GM12892 (cell line): ENCODE measurements at regions not wholly inside any gene's neighbourhood (a gene's known extent, or its start where the extent isn't known, plus 50 kb on each side); places are given as distances from the start of the nearest gene placed in this dataset.

Source experiments
- DNase-seq: peaks from one replicate; pipeline ENCODE4 v3.0.0; 2011; ENCODE audit not compliant: insufficient read length
- FAIRE-seq: peaks from 2 replicates; lab custom pipeline; 2011; peaks lifted over from hg19 to GRCh38; lab: Jason Lieb, UNC
- POLR2A ChIP-seq: IDR thresholded peaks from 2 replicates; pipeline ENCODE4 v1.6.1; 2011; ENCODE audit warnings: low read depth, low read length, control low read depth
- POLR2AphosphoS5 ChIP-seq: IDR thresholded peaks from 2 replicates; pipeline ENCODE4 v1.6.1; 2011; ENCODE audit warnings: low read depth, low read length, control low read depth
- TAF1 ChIP-seq: IDR thresholded peaks from 2 replicates; pipeline ENCODE4 v1.6.1; 2011; ENCODE audit warnings: low read depth, mild to moderate bottlenecking, control low read depth, low read length, borderline replicate concordance

- DNase-seq (no peak), FAIRE-seq (no peak)
- TF ChIP-seq TAF1 (no peak), POLR2A (no peak), POLR2AphosphoS5 (no peak)
Measured at GRCh38 chr1:79695138-79695537, 688.6 kb upstream of the ADGRL4 start.

- FAIRE-seq (no peak), DNase-seq (no peak)
- TF ChIP-seq POLR2A (no peak), TAF1 (no peak)
Measured at GRCh38 chr1:79694241-79694640, 687.7 kb upstream of the ADGRL4 start.

GRCh38 chr1:79693441-79694114 is 687.0 kb upstream of the ADGRL4 start:
- no peak for DNase-seq
- TF ChIP-seq TAF1 = no peak
- no peak for TF ChIP-seq POLR2AphosphoS5
- no peak for TF ChIP-seq POLR2A

GRCh38 chr1:79692519-79692918 is 686.0 kb upstream of the ADGRL4 start:
- no peak for FAIRE-seq
- no peak for DNase-seq
- TF ChIP-seq POLR2AphosphoS5 = no peak
- TF ChIP-seq TAF1 = no peak
- no peak for TF ChIP-seq POLR2A

More at GRCh38 chr1:79693441-79694114, 687.0 kb upstream of the ADGRL4 start:
- FAIRE-seq = no peak

- no peak for DNase-seq
- TF ChIP-seq POLR2AphosphoS5 (no peak), POLR2A (no peak), TAF1 (no peak)
- no peak for FAIRE-seq
Measured at GRCh38 chr1:79688932-79689331, 682.4 kb upstream of the ADGRL4 start.

- TF ChIP-seq POLR2A (no peak), POLR2AphosphoS5 (no peak), TAF1 (no peak)
- no peak for DNase-seq
- FAIRE-seq = no peak
Measured at GRCh38 chr1:79683420-79683819, 676.9 kb upstream of the ADGRL4 start.

- no peak for FAIRE-seq
- DNase-seq = no peak
- TF ChIP-seq TAF1 = no peak
- no peak for TF ChIP-seq POLR2A
Measured at GRCh38 chr1:79682478-79682877, 675.9 kb upstream of the ADGRL4 start.

- TF ChIP-seq TAF1 (no peak), POLR2A (no peak), POLR2AphosphoS5 (no peak)
- FAIRE-seq (no peak), DNase-seq (no peak)
Measured at GRCh38 chr1:79681382-79681781, 674.9 kb upstream of the ADGRL4 start.

GRCh38 chr1:79679916-79680315 is 673.4 kb upstream of the ADGRL4 start:
- DNase-seq (no peak), FAIRE-seq (no peak)
- TF ChIP-seq TAF1 (no peak), POLR2A (no peak), POLR2AphosphoS5 (no peak)

GRCh38 chr1:79667848-79668696 is 661.5 kb upstream of the ADGRL4 start:
- DNase-seq (no peak), FAIRE-seq (no peak)
- no peak for TF ChIP-seq TAF1
- TF ChIP-seq POLR2A = no peak
- no peak for TF ChIP-seq POLR2AphosphoS5

- FAIRE-seq (no peak), DNase-seq (no peak)
- TF ChIP-seq POLR2AphosphoS5 (no peak), TAF1 (no peak), POLR2A (no peak)
Measured at GRCh38 chr1:79667166-79667565, 660.6 kb upstream of the ADGRL4 start.

GRCh38 chr1:79663916-79664315 is 657.4 kb upstream of the ADGRL4 start:
- DNase-seq (no peak), FAIRE-seq (no peak)
- TF ChIP-seq POLR2AphosphoS5 = no peak
- TF ChIP-seq TAF1 = no peak
- no peak for TF ChIP-seq POLR2A
